GM11168 (cell line): ENCODE measurements at regions not wholly inside any gene's neighbourhood (a gene's known extent, or its start where the extent isn't known, plus 50 kb on each side); places are given as distances from the start of the nearest gene placed in this dataset.
"Not testable (repeated sequence)": the region's sequence is repeated elsewhere in the genome, so short reads cannot be mapped to it uniquely, and the experiment has no call there.

Source experiments
- in situ Hi-C: fragments of 300-500 bp; cut with MboI; formaldehyde crosslinking; loops from one replicate; pipeline ENCODE4 v1.12.0; 2022; ENCODE audit warnings: low sequenced_read_pairs; ENCODE audit not compliant: unreplicated experiment

DNA sequence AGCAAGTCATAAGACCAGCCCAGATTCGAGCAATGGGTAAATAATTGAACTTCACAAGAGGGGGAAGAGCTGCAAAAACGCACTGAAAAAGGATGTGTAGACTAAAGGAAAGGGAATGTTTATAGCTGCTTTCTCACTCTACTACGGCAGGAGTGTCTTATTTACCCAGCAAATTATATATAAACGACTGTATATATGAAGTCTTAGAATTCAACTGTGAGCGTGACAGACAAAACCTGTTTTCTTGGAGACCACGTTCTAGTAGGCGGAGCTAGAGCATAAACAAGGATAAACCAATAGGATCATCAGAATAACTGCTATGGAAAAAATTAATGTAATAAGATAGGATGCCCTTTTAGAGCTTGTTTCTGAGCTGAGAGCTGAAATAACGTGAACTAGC lies 394.6 kb upstream of the MON1B start:
- in situ Hi-C loops, result no loop called here

DNA sequence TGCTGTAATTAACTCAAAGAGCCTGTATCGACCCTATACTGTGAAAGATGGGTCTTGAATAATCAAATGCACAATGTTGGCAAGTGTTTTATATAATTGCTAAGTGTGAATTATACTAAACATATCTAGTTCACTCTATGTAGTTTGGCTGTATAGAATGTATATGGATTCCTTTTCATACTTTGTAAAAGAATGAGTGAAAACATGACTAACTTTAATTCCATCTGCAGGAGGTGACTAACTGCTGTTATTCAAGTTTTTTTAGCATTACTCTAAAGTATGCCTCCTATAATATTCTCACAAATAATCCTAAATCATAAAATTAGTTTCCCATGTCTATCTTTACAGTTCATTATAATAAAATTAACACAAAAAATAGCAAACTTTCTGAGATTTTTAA lies 394.0 kb upstream of the MON1B start:
- in situ Hi-C loops, result no loop called here

DNA sequence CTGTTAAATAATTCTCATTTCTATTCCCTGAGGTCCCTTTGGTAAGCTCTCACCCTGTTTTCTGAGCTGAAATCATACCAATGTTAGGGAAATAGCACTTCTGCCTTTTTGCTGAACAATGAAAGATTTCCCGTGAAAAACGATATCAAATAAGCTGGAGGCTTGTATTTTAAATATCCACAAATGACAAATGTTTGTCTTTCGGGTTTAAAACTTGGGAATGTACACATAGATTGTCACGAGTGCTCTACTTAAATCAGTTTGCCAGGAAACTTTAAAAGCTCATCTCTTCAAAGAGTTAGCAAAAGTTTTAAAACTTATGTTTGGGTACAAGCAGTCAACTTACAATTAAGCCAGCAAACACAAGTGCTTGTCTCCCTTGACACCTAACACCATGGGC lies 393.5 kb upstream of the MON1B start:
- in situ Hi-C loops, result no loop called here

DNA sequence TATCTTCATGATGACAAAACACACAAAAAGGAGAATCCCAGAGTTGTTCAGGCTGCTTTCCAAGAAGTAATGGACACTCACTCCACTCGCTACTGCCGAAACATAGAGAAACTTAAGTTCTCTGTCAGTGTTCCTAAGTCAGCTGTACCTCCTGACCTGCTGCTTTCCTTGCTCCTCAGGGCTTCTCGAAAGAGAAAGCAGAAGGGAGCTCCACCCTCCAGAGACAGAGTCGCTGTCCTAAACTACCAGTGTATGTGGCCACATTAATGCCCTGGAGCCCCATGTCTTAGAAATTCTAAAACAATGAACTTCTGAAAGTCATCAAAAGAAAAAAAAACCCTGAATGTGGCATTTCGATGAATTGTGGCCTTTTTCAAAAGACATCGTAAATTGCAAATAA lies 390.8 kb upstream of the MON1B start:
- in situ Hi-C loops, result no loop called here

DNA sequence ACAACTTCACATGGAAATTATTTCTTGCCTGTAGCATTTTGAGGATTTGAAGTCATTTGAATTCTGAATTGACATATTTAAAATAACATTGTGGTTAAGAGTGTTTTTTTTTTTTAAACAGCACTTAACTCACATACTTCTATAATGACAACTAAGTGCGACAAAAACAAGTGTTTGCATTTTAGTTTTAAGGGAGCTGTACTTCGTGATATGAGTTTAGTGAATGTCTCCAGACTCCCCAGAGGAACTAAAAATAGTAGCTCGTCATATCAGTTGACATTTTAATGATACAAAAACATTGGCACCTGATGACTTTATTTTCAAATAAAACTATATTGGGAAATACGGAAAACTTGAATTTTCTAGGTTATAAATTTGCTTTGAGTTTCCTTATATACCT lies 389.6 kb upstream of the MON1B start:
- in situ Hi-C loops, result no loop called here

DNA sequence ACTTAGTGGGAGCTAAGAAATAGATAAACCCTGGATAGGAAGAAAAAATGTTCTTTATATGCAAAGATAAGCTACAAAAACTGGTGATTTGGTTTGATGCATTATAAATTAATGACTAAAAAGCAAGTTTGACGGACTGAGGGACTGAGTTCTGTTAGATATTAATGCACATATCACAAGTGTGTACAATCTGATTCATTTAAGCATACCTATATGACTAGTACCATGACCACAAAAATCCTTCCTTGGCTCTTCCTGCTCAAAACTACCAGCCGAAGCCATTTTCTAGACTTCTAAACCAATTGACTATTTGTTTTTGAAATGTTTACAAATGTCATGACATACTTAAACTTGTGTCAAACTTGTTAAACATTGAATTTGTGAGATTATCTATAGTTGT lies 374.5 kb upstream of the MON1B start:
- in situ Hi-C loops, result no loop called here

DNA sequence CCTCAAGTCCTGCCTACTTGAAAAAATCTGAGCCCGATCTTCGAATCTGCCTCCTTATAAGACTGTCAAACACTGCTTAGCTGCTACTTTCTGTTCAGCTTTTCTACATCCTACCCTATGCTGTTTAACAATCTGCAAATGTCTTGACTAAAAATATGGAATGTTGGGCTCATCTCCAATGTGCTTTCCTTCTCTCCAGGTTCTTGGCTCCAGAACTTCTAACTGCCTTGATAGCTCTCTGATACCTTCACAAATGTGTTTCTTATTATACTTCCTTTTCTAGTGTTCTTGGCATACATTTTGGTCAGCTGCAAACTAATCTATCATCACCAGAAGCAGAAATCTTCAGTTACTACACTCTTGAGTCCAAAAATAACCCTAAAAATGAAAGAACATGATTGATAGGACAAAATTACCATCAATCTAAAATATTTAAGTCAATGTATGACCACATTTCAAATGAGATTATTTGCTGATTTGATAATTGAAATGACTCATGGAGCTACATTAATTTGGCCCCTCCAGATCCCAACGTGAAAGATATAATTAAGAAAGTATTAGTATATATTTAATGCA lies 372.3 kb upstream of the MON1B start:
- in situ Hi-C loops, result no loop called here

DNA sequence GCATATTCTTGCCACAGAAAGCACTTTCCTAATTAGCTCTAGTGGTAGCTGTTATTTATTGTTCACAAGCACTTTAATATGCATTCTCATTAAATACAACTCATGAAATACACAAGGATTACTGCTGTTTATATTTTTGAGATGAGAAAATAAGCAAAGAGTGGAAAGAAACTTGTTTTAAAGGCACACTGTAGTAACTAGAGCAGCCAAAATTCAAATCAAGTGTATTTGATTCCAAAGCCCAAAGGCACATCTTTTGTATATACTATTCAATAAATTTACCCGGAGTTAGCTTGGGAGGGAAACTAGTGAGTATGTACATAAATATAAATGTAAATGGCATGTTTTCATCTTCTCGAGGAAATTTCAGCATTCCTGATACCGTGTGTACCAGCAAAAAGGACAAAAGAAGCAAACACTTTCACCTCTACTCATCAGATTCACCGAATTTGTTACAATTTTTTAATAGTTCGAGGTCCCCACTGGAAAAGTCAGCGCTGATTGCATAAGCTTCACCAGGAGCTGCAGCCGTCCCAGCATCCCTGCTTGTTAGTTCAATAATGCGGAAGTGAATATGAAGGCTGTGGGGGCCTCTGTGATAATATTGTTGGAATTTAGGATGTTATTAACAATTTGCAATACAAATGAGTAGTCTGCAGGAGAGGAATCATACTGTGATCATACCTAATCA lies 371.6 kb upstream of the MON1B start:
- in situ Hi-C loops, result no loop called here

DNA sequence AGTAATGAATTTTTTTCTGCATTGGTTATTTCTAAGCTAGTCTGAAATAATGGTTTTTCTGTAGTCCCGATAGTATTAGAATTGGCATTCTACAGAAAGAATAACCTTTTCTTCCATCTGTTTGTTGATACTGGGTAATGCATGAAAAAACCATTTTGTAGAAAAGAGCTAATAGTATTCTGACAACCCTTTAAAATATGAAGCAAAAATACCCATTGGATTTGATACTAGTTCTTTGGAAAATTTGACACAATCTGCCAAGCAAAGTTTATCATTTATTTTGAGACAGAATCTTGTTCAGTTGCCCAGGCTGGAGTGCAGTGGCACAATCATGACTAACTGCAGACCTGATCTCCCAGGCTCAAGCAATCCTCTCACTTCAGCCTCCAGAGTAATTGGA lies 366.8 kb upstream of the MON1B start:
- in situ Hi-C loops, result no loop called here

GRCh38 chr16:76824791-76825190 lies 366.2 kb upstream of the MON1B start:
- in situ Hi-C loops, result no loop called here

DNA sequence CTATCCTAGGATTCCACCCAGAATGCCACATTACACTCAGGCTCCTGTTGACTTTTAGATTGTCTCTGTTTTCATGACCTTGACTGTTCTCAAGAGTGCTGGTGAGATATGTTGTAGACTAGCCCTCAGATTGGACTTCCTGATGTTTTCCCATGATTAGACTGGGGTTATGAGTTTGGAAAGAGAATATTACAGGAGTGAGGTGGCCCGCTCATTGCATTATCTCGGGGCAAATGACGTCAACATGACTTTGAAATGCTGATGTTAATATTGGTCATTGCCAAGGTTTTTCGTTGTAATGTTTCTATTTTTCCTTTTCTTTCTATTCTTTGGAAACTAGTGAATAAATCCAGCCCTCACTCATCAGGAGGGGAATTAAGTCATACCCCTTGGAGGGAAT lies 355.7 kb upstream of the MON1B start:
- in situ Hi-C loops, result no loop called here

DNA sequence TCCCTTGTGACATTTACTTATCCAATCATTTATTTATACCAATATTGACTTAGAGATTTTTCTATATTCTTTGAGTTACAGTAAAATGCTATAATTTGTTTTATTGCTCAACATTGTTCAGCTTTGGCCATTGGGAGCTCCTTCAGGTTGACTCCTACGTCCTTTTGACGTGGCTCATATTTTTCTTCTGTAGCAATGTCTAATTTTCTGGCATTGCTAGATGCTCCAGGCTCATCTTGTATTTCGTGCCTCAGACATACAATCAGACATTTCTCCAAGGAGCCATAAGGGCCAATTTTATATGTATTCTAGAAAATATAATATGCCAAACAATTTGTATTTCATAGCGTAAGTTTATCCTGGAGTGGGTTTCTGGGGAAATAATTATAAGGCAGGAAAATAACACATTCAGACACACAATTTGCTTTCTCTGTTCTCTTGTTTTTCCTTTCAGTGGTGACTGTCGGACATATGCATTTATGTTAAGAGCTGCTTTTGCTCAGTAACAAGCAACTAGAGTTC lies 355.1 kb upstream of the MON1B start:
- in situ Hi-C loops, result no loop called here

- in situ Hi-C loops, result no loop called here
These were observed 353.1 kb upstream of the MON1B start for GRCh38 chr16:76837872-76838271.

DNA sequence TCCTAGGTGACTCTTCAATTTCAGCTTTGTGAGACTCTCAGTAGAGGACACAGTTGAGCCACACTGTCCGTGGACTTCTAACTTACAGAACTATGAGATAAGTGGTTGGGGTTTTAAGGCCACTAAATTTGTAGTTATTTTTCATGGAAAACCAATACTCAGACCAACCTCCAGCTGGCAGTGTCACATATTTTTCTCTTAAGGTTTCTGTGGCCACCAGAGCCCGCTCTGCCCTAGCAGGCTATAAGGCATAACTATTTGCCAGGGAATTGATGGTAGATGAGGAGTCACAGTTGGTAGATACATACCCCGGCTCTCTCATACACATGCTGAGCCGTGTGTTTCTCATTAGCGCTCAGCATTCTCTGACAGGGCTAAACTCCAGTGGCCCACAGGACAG lies 336.8 kb upstream of the MON1B start:
- in situ Hi-C loops, result no loop called here

GRCh38 chr16:76856112-76856511 lies 334.9 kb upstream of the MON1B start:
- in situ Hi-C loops, result no loop called here

DNA sequence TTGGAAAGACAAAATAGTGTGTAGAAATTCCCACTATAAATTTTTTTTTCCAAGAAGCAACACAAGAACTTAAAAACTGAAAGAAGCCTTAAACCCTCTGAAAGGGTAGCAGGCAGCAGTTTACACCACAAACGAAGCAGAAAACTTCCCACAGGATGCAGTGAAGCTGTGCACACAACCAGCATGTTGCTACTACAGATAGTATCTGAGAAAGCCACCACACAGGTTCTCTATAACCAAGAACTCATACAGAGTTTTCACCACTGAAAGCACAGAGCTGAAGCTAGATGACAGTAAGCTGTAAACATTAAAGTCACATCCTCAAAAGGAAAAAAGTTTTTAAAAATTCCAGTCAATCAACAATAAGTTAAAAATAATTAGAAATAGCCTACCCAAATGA lies 333.6 kb upstream of the MON1B start:
- in situ Hi-C loops, result no loop called here

GRCh38 chr16:76862901-76863300 lies 328.1 kb upstream of the MON1B start:
- in situ Hi-C loops, result no loop called here

GRCh38 chr16:76866994-76867393 lies 324.0 kb upstream of the MON1B start:
- in situ Hi-C loops, result no loop called here

DNA sequence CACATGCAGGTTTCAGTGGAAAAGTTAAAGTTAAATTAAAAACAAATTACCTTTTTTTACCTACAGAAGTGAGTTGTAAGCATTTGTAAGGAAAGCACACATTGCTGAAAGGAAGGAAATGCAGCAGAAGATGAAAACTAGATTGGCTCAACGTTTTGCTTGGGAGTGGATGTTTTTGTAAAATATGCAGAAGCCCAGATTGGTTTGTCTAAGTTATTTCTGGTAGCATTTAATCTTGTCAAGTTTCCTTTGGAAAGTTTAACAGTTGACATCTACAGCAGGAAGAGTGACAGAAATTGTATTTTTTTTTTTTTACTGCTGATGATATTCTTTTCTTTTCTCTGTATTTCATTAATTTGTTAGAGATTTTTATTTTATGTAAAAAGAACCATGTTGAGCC lies 315.1 kb upstream of the MON1B start:
- in situ Hi-C loops, result no loop called here

GRCh38 chr16:76879420-76879819 lies 311.6 kb upstream of the MON1B start:
- in situ Hi-C loops, result no loop called here

DNA sequence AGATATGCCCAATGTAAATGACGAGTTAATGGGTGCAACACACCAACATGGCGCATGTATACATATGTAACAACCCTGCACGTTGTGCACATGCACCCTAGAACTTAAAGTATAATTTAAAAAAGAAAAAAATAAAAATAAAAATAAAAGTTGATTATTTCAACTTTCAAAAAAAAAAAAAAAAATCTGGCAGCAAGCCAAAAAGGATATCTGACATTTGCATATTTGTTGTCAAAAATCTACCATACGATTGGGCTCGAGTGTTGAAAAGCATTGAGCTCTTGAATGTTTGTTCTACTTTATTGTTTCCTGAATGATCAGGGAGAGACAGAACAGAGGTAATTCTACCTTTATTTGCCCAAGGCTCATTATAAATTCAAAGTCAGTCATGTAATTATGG lies 310.5 kb upstream of the MON1B start:
- in situ Hi-C loops, result not testable (repeated sequence)

DNA sequence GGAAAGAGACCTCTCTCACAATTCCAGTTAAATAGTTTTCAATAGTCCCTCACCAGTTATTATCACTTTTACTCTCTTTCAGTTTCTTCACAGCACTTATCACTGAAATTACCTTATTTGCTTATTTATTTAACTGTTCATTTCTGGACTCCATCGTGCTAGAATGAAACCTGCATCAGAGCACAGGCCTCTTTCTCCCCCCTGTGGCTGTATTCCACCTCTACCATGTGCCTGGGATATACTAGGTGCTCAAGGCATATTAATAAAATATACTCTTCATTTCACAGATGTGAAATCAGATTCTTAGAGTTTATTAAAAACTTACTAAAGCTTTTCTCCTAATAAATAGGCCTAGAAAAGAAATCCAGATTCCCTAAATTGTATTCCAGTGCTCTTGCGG lies 308.9 kb upstream of the MON1B start:
- in situ Hi-C loops, result no loop called here
